ENCODE measurements at regions not wholly inside any gene's neighbourhood (a gene's known extent, or its start where the extent isn't known, plus 50 kb on each side); places are given as distances from the start of the nearest gene placed in this dataset.

- TF ChIP-seq CTCF (IDR thresholded peaks at IDR 0.05; ENCODE audit: low read length): no peak
- TF ChIP-seq EZH2 (IDR thresholded peaks at IDR 0.05; ENCODE audit: borderline replicate concordance, low read length): no peak
Measured at GRCh38 chr3:43922374-43922773, 231.6 kb downstream of the ABHD5 start.
